Neutrophil (primary cell): ENCODE measurements at regions not wholly inside any gene's neighbourhood (a gene's known extent, or its start where the extent isn't known, plus 50 kb on each side); places are given as distances from the start of the nearest gene placed in this dataset.

Source experiments
- H3K27ac ChIP-seq: fragments of 200-600 bp; sonication (generic); 2 replicates; pipeline ENCODE4 v1.5.1; 2016; ENCODE audit warnings: mild to moderate bottlenecking, moderate library complexity
- H3K27me3 ChIP-seq: fragments of 200-600 bp; sonication (generic); 2 replicates; pipeline ENCODE4 v1.6.0; 2016; ENCODE audit warnings: mild to moderate bottlenecking
- H3K36me3 ChIP-seq: fragments of 200-600 bp; sonication (generic); 2 replicates; pipeline ENCODE4 v1.5.1; 2017
- H3K4me1 ChIP-seq, 2 experiments: fragments of 200-600 bp in 1 of 2; sonication (generic) in 1 of 2; 1 replicate in 1 of 2; 2 replicates in 1 of 2; pipeline versions ENCODE4 v1.5.1 to v1.6.1; 2013 to 2016; ENCODE audit warnings: low read depth in 1 of 2, low read length in 1 of 2, mild to moderate bottlenecking in 1 of 2, moderate library complexity in 1 of 2; ENCODE audit not compliant: control insufficient read depth in 1 of 2, insufficient read depth in 1 of 2
- H3K4me3 ChIP-seq, 2 experiments: fragments of 200-600 bp in 1 of 2; sonication (generic) in 1 of 2; 1 replicate in 1 of 2; 2 replicates in 1 of 2; pipeline ENCODE4 v1.5.1; 2013 to 2016; ENCODE audit warnings: low read depth in 1 of 2, low read length in 1 of 2, mild to moderate bottlenecking in 1 of 2, moderate library complexity in 1 of 2
- H3K9me3 ChIP-seq: fragments of 200-600 bp; sonication (generic); 2 replicates; pipeline ENCODE4 v1.5.1; 2016
- TF ChIP-seq, protein P1 (sequence below): fragments of 200-600 bp; sonication (generic); IDR thresholded peaks from 2 replicates; pipeline ENCODE4 v1.5.1; 2016; ENCODE audit warnings: antibody characterized with exemption

DNA sequence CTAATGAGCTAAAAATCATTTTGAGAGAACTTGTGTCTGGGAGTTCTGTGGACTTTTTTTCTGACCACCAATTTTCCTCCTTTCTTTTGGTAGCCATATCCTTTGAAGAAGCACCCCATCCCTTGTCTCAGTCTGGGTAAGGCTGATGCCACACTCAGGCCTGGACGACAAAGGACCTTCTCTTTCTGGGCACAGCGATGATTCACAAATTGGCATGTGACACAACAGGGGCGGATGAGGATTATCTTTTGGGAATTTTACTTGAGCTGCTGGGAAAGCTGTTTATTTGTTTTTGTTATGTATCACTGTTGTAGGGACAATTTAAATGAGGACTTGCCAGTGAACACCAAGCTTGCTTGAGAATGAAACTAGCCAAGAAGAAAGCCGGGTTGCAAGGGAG is 233.4 kb upstream of the HAND2 start:
- TF ChIP-seq, protein P1, sequence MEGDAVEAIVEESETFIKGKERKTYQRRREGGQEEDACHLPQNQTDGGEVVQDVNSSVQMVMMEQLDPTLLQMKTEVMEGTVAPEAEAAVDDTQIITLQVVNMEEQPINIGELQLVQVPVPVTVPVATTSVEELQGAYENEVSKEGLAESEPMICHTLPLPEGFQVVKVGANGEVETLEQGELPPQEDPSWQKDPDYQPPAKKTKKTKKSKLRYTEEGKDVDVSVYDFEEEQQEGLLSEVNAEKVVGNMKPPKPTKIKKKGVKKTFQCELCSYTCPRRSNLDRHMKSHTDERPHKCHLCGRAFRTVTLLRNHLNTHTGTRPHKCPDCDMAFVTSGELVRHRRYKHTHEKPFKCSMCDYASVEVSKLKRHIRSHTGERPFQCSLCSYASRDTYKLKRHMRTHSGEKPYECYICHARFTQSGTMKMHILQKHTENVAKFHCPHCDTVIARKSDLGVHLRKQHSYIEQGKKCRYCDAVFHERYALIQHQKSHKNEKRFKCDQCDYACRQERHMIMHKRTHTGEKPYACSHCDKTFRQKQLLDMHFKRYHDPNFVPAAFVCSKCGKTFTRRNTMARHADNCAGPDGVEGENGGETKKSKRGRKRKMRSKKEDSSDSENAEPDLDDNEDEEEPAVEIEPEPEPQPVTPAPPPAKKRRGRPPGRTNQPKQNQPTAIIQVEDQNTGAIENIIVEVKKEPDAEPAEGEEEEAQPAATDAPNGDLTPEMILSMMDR = no peak
- Histone ChIP-seq H3K27me3 (no peaks in the 10 kb centered on the region), H3K9me3 (no peaks in the 10 kb centered on the region), H3K36me3 (no peaks in the 10 kb centered on the region), H3K4me1 (no peaks in the 10 kb centered on the region), H3K27ac (no peak overlapping the region), H3K4me3 (no peak overlapping the region)

DNA sequence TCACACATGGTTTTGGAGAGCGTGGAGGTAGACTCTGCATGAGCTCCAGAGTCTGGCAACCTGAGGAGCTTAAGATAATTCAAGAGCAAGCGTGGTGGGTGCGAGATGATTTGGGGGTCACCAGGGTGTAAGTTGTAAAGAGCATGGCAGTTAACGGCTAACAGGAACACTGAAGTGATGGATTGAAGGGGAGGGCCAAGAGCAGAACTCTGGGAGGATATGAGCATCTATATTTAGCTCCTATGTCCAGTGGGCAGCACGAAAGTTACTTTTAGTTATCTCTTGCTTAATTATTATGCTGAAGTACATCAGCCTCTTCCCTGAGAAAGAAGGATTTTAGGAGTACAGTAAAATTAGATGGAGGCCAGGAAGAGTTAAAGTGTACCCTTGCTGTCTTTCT is 231.9 kb upstream of the HAND2 start:
- H3K36me3 ChIP-seq = no peaks in the 10 kb centered on the region
- no peaks in the 10 kb centered on the region for H3K4me1 ChIP-seq
- no peaks in the 10 kb centered on the region for H3K9me3 ChIP-seq
- TF ChIP-seq, protein P1 = no peak
- no peak overlapping the region for H3K4me3 ChIP-seq
- H3K27ac ChIP-seq = no peak overlapping the region
- H3K27me3 ChIP-seq = no peaks in the 10 kb centered on the region

DNA sequence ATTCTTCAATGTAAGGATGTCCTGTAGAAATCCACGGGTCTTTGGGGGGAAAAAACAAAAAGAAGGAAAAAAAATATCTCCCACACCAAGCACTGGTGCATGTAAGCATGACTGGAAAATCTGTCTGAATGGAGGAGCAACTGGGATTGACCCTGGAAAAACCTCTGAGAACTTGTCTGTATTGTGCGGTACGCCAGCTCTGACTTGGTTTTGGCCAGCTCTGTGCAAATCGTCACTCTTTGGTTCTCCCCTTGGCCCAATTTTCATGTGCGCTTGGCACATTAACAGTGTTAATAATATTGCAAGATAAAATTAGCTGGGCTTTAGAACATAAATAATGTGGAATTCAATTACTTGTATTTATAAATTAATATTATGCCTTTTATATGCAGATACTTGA is 231.2 kb upstream of the HAND2 start:
- Histone ChIP-seq H3K27ac (no peak overlapping the region), H3K27me3 (no peaks in the 10 kb centered on the region), H3K36me3 (no peaks in the 10 kb centered on the region), H3K4me1 (no peaks in the 10 kb centered on the region), H3K4me3 (no peak overlapping the region), H3K9me3 (no peaks in the 10 kb centered on the region)
- TF ChIP-seq, protein P1 = no peak

DNA sequence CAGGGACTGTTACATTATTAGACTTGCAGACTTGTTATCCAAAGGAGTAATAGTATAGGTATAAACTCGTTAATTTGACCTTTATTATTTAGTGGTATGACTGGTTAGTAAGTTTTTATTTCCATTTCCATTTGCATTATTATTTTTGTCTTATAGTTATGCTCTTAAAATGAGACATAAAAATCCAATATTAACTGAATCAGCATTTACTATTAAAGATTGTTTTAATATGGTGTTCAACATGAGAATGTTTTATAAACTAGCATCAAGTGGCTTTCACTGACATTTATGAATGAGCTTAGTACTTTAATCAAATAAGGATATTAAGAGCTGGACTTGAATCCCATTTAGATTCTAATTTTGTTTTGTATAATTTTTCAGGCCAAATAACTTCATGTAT is 228.1 kb upstream of the HAND2 start:
- Histone ChIP-seq H3K9me3 (no peaks in the 10 kb centered on the region), H3K27ac (no peak overlapping the region), H3K36me3 (no peaks in the 10 kb centered on the region), H3K4me1 (no peaks in the 10 kb centered on the region), H3K27me3 (no peaks in the 10 kb centered on the region), H3K4me3 (no peak overlapping the region)
- TF ChIP-seq, protein P1 = no peak

DNA sequence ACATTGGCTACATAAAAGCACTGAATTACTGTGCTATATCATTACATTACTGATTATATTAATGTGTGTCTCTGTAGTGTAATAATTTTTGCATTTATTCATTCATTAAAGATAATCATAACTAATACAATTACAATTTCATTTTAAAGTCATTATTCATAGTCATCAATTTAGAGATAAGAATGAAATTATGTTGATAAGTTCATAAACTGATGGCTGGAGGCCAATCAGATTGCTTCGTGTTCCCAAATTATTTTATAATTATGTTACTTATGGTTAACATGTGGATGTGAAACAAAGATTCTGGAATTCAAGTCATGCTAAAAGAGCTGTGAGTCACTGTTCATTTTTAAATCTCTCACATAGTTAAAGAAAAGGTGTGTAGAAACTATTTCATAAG is 223.4 kb upstream of the HAND2 start:
- Histone ChIP-seq H3K36me3 (no peaks in the 10 kb centered on the region), H3K4me3 (no peak overlapping the region), H3K27me3 (no peaks in the 10 kb centered on the region), H3K4me1 (no peaks in the 10 kb centered on the region), H3K27ac (no peak overlapping the region), H3K9me3 (no peaks in the 10 kb centered on the region)
- TF ChIP-seq, protein P1 = no peak

DNA sequence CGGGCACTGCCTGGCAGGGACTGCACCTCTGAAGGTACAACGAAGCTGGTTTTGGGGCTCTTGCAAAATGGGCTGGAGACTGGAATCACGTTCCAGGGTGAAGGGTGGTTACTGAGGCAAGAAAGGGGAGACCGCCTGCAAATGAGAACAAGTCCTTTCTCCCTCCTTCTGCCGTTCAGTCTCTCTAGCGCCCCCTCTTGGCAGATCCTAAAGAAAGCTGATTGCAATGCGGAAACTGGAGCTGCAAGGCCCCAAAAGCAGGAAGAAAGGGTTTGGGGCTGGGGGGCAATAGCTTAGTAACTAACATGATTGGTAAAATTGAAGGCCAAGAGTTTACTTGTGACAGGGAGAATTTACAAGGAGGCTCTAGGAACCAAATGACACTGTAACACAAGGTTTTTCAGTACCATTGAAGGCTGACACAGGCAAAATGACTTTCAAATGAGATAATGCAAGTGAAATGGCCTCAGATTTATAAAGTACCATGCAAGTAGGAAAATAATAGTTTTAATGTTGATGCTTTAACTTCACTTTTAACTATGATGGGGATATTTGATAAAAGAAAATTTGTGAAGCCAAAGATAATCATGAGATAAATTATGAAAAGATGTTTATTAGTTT is 222.7 kb upstream of the HAND2 start:
- H3K4me1 ChIP-seq = no peaks in the 10 kb centered on the region
- H3K27ac ChIP-seq = no peak overlapping the region
- H3K36me3 ChIP-seq = no peaks in the 10 kb centered on the region
- no peaks in the 10 kb centered on the region for H3K27me3 ChIP-seq
- no peak overlapping the region for H3K4me3 ChIP-seq
- TF ChIP-seq, protein P1 = no peak
- no peaks in the 10 kb centered on the region for H3K9me3 ChIP-seq
